NCI-H1048 (cell line): ENCODE measurements at regions not wholly inside any gene's neighbourhood (a gene's known extent, or its start where the extent isn't known, plus 50 kb on each side); places are given as distances from the start of the nearest gene placed in this dataset.
"Not testable (repeated sequence)": the region's sequence is repeated elsewhere in the genome, so short reads cannot be mapped to it uniquely, and the experiment has no call there.

Experiments used
- DNase-seq: peaks from one replicate; lab custom pipeline; 2025; lab: John Stamatoyannopoulos, UW

GRCh38 chr5:104016646-104017045 lies 454.1 kb upstream of the NUDT12 start:
- DNase-seq = no peak

GRCh38 chr5:104015765-104016164 lies 453.2 kb upstream of the NUDT12 start:
- DNase-seq = no peak

- not testable (repeated sequence) for DNase-seq
Measured at GRCh38 chr5:104002783-104003182, 440.2 kb upstream of the NUDT12 start.

DNA sequence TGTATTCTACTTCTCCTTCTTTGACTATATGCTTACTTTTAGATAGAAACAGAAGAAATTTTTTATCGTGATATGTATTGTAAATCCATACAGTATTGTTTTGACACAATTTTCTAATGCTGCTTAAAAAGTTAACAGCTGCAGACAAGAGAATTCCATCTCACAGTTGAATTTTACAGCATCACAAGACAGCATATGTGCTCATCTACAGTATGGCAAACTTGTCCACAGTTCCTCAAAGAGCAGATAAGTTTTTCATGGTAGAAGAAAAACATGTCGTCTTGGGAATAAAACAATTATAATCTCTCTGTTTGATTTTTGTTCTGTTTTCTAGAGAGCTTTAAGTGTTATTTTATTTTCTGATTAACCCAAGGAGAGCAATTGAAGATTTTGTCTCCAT lies 438.5 kb upstream of the NUDT12 start:
- DNase-seq = no peak

DNA sequence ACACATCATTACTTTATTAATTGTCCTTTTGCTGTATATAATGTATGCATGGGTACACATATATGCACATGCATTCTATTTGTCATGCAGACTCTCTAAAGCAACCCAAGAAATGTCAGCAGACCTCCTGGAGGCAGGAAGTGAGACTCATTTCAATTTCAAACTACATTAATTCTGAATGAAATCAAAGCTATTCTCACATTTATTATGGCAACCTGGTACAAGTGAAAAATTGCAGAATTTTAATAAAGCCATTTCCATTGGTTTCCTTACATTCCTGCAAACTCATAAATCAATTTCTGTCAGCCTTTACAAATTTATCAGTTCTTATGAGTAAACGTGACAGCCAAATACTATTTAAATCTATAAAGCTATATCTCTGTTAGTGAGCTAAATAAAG lies 430.4 kb upstream of the NUDT12 start:
- DNase-seq = no peak

DNA sequence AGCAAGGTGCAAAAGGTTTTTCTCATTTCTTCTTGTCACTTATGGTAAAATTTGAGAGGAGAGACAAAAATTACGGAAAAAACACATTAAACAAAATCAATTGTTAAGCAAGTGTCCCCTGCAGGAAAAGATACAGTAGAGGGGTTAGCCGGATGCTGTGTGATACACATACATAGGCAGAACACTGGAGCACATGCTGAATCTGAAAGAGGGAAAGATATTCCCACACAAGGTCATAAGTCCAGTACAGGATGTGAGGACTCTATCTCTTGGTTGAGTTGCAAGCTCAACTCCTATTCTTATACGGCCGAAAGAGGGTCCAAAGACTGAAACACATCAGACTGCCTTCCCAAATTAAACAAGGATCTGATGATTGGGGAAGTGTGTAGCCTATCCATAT lies 427.5 kb upstream of the NUDT12 start:
- no peak for DNase-seq

GRCh38 chr5:103981592-103981991 lies 419.0 kb upstream of the NUDT12 start:
- no peak for DNase-seq

DNA sequence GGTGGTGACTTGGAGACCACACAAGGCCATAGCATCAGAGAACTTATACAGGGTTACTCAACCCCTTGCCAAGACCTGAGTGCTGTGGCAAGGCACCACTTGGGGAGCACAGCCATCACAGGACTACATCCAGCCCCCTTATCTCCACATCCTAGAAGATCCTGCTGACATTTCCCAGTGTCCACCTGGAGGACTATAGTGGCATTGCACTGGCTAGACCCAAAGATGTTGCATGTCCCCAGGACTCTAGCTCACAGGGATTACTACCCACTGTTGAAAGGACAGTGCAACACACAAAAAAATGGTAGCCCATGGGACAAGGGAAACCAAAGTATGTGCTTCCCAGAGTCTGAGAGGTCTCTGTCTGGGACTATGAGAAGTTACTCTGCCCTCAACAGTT lies 411.1 kb upstream of the NUDT12 start:
- no peak for DNase-seq

DNA sequence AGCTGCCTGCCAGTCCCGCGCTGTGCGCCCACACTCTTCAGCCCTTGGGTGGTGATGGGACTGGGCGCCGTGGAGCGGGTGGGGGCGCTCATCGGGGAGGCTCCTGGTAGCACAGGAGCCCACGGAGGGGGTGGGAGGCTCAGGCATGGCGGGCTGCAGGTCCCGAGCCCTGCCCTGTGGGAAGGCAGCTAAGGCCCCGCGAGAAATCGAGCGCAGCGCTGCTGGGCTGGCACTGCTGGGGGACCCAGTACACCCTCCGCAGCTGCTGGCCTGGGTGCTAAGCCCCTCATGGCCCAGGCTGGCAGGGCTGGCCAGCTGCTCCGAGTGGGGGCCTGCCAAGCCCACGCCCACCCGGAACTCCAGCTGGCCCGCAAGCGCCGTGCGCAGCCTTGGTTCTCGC lies 403.7 kb upstream of the NUDT12 start:
- not testable (repeated sequence) for DNase-seq

DNA sequence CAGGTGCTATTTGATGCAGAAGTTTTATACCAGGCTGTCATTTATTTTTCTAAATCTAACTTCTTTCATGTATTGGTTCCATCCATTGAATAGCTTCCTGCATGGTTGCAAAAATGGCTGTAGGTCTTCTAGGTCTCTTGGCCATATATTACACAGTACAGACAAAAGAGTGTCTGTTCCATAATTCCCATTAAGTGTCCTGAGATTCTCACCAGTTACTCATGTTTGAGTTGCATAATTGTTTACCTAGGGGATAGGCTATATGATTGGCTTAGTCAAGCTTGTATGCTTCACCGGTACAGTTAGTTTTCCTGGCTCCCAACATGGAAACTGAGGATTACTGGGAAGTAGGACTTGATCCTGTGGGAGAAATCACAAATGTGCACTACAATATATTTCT lies 399.4 kb upstream of the NUDT12 start:
- no peak for DNase-seq

DNA sequence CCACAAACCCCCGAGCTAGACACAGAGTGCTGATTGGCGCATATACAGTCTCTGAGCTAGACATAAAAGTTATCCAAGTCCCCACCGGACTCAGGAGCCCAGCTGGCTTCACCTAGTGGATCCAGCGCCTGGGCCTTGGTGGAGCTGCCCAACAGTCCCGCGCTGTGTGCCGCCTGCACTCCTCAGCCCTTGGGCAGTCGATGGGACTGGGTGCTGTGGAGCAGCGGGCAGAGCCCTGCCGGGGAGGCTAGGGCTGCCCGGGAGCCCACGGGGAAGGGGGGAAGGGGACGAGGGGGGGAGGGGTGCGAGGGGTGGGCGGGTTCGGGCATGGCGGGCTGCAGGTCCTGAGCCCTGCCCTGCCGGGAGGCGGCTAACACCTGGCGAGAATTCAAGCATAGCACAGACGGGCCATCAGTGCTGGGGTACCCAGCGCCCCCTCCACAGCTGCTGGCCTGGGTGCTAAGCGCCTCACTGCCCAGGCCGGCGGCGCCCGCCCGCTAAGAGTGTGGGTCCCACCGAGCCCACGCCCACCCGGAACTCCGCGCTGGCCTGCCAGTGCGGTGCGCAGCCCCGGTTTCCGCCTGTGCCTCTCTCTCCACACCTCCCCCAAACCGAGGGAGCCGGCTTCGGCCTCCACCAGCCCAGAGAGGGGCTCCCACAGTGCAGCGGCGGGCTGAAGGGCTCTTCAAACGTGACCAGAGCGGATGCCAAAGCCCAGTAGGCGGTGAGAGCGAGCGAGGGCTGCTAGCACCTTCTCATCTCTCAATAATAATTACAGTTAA lies 391.2 kb upstream of the NUDT12 start:
- no peak for DNase-seq

GRCh38 chr5:103951776-103952175 lies 389.2 kb upstream of the NUDT12 start:
- DNase-seq = no peak

- no peak for DNase-seq
Measured at GRCh38 chr5:103943230-103943629, 380.6 kb upstream of the NUDT12 start.

DNA sequence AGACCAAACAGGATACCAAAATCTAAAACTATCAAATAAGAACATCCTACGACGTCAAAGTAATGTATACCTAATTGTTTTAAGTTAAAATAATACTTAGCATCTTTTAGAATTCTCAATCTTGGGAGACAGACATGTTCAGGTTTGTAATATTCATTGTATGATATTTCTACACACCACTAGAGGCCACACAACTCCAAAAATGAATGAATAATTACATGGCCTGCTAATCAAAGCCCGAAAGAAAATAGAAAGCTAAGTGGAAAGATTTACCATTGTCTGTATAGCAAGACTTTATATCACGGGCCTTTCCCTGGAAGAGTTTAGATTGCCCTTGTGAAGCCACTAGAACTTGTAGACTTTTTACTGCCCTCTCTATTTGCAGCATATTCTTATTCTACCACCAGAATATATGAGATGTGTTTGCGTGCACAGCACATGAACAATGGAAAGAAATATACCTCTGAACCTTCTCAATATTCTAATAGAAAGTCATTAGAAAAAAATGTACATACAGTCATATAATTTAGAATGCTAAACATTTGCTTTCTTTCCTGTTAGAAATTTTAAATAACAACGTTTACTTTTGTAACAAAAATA lies 380.1 kb upstream of the NUDT12 start:
- DNase-seq = no peak

- DNase-seq = no peak
Measured at GRCh38 chr5:103941596-103941995, 379.0 kb upstream of the NUDT12 start.

DNA sequence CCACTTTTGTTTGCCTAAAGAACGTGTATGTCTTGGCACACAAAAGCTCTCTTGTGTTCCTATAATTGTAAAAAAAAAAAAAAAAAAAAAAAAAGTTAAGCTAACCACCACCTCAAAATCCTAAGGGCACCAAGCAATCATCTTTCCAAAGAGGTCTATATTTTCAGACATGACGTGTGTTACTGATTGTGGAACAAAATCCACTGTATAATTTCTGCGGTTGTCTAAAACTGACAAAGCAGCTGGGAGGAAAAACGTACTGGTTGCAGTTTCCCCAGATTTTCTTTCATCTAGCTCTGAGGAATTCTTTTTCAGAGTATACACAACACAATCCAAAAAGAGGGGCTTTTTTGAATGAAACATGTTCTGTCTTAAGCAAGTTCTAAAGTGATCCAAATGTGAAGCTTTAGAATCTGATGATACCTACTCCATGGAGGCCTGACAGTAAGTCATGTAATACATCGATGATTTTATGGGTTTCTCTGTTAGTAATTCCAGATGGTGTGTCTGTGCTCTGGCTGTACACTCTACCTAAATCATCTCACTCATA lies 375.6 kb upstream of the NUDT12 start:
- DNase-seq = no peak

DNA sequence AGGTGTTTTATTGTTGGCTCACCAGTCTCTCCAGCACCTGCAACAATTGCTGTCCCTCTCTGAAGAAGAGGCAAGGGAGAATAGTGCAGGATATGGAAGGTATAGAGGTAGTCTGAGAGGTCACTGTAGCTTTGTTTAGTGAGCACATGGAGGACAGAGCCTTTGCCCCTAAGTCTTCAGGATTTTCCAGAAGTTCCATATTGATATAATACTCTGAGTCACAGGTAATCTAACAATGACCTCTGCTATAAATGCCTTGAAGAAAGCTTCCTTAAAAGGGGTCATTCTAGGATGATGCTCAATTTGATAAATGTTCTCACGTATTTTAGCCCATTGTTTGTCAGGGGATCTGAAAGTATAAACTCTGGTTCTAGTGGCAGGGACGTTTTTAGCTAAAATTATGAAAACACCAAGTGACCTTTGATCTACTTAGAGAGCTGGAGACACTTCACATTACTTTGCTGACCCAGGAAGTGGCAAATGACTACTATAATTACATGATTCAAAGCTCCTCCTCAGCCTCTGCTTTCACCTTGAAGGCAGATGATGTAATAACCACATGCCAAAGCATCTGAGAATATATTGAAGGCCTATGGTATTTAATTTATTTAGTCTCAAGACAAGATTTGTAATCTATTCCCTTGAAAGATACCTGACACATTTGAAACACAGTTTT lies 366.9 kb upstream of the NUDT12 start:
- DNase-seq = no peak

DNA sequence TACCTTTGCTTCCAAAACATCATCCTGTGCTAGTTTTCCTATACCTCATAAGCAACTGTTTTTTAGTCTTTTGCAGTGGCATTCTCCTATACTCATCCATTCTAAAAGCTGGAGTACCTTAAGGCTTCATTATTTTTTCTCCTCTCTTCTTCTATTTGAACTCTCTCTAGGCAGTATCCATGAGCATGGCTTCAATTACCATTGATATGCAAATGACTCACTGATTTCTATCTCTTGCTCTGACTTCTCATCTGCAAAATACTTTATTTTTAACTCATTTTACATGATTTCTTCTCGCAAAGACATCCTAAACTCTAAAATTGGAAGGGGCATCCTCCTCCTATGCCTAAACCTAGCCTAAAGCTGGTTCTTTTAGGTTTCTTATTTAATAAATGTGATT lies 365.1 kb upstream of the NUDT12 start:
- DNase-seq = no peak

GRCh38 chr5:103923616-103924168 lies 361.1 kb upstream of the NUDT12 start:
- no peak for DNase-seq

- no peak for DNase-seq
Measured at GRCh38 chr5:103919506-103919905, 356.9 kb upstream of the NUDT12 start.

GRCh38 chr5:103918668-103919367 lies 356.2 kb upstream of the NUDT12 start:
- no peak for DNase-seq

- no peak for DNase-seq
Measured at GRCh38 chr5:103915081-103915480, 352.5 kb upstream of the NUDT12 start.
